OCI-LY3 (cell line): ENCODE measurements at regions not wholly inside any gene's neighbourhood (a gene's known extent, or its start where the extent isn't known, plus 50 kb on each side); places are given as distances from the start of the nearest gene placed in this dataset.

Experiments
- CTCF ChIP-seq: fragments of 200-600, 300-600 bp; sonication (generic); IDR thresholded peaks from 2 replicates; pipeline ENCODE4 v1.5.1; 2014; ENCODE audit warnings: antibody characterized with exemption, low read length, low read depth
- EZH2phosphoT487 ChIP-seq: fragments of 200-600 bp; shearing (Covaris generic); IDR thresholded peaks from 2 replicates; pipeline ENCODE4 v1.6.1; 2018; ENCODE audit warnings: antibody characterized with exemption, mixed run types, low read depth

GRCh38 chr12:114512351-114512750 is 106.4 kb upstream of the TBX5 start:
- TF ChIP-seq CTCF (no peak), EZH2phosphoT487 (no peak)
